IPS DF 4.7 (cell line): ENCODE measurements at regions not wholly inside any gene's neighbourhood (a gene's known extent, or its start where the extent isn't known, plus 50 kb on each side); places are given as distances from the start of the nearest gene placed in this dataset.
"Not testable (repeated sequence)": the region's sequence is repeated elsewhere in the genome, so short reads cannot be mapped to it uniquely, and the experiment has no call there.

ENCODE experiments used
- DNase-seq: peaks from one replicate; pipeline ENCODE4 v3.0.0-alpha.2; 2013; ENCODE audit warnings: low spot score; ENCODE audit errors: extremely low read depth

DNA sequence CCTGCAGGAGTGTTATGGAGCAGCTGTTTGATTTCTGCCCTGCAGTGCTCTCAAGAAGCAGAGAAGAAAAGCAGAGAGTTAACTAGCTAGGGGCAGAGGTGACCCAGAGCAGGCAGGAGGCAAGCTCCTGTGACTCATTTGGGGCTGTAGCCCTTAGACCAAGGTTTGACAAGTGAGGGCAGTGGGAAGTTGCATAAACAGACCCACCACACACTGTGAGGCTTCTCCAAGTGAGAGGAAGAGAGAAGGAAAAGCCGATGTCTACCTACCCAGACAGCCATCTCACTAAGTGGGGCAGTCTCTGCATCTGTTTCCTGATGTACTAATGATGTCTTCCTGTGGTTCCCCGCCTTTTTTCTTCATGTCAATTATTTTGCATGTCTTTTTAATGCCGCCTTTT, 159.9 kb upstream of the NR5A2 start:
- DNase-seq = no peak

DNA sequence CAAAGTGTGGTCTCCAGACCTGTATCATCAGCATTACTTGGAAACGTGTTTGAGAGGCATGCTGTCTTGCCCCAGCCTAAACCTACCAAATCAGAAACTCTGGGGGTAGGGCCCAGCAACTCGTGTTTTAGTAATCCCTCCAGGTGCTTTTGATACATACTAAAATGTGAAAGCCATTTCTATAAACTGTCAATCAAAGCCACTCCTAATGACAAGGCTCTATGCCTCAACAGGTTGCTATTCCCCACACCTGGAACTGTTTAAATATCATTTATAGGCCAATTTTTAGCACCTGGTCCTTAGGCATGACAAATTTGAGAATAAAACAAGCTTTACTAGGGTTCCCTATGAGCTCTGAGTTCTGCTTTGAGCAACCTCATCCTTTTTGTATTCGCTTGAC, 158.7 kb upstream of the NR5A2 start:
- DNase-seq = no peak

DNA sequence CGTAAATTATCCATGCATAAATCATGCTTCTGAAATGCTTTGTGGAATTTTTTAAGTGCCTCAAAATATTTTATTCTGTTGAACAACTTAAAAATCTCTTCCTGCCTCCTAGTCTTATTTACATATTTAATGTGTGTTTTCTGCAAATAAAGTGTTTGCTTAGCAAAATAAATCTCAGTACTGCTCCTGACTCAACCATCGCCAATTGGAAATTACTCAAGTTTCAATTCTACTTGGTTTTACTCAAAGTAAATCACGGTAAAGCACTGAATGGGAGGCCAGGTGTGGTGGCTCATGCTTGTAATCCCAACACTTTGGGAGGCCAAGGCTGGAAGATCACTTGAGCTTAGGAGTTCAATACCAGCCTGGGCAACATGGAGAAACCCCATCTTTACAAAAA, 152.2 kb upstream of the NR5A2 start:
- DNase-seq = no peak

DNA sequence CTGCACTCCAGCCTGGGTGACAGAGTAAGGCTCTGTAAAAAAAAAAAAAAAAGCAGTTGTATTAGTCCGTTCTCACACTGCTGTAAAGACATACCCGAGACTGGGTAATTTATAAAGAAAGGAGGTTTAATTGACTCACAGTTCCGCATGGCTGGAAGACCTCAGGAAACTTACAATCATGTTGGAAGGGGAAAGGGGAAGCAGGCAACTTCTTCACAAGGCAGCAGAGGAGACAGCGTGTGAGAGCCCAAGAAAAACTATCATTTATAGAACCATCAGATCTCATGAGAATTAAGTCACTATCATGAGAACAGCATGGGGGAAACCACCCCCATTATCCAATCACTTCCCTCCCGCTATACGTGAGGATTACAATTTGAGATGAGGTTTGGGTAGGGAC, 151.7 kb upstream of the NR5A2 start:
- DNase-seq = no peak

DNA sequence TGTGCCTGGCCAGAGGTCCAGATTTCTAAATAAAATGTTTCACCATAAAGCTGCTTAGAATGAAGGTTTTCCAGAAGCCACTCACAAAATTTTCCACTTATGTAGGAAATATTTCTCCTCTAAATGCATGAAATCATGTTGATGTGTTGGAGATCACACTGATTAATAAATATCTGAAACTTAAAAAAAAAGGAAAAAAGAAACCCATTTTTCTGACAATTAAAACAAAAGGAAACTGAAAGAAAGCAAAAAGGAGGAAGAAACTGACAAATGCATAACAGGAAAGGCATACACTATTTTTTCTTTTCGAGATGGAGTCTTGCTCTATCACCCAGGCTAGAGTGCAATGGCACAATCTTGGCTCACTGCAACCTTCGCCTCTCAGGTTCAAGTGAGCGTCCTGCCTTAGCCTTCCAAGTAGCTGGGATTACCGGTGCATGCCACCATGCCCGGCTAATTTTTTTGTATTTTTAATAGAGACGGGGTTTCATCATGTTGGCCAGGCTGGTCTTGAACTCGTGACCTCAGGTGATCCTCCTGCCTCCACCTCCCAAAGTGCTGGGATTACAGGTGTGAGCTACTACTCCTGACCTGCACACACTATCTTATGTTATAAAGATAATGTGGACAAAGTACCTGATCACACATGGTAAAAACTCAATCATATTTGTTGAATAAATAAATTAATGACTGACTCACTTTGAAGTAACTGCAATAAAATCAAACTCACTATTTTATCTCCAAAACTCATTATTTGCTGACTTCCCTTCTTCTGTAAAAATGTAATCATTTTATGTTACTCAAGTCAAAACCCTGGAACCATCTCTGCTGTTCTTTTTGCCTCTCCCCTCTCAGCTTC, 149.8 kb upstream of the NR5A2 start:
- no peak for DNase-seq

DNA sequence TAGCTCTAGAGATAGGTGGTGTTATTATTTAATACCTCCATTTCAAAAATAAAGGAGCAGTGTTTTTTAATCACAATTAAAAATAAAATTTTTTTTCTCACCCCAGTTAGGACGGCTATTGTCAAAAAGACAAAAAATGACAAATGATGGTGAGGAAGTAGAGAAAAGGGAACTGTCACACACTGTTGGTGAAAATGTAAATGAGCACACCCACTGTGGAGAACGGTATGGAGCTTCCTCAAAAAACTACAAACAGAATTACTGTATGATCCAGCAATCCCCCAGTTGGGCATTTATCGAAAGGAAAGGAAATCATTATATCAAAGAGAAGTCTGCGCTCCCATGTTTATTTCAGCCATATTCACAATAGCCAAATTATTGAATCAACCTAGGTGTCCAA, 148.7 kb upstream of the NR5A2 start:
- no peak for DNase-seq

DNA sequence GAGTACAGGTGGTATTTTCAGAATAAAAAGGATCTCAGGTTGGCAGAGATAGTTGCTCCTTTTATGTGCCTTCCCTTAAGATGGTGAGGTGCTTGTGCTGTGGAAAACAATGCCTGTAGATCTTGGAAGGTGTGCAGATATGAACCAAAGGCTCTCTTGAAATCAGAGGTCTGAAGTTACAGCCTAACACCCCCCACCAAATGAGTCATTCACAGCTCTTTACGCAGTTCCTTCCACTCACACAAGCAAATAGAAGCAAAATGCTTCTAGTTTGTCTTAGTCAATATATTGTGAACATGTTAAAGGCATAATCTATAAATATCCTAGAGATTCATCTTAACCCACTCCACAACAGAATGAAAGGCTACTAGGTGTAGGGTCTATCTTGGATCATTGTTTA, 128.9 kb upstream of the NR5A2 start:
- no peak for DNase-seq

DNA sequence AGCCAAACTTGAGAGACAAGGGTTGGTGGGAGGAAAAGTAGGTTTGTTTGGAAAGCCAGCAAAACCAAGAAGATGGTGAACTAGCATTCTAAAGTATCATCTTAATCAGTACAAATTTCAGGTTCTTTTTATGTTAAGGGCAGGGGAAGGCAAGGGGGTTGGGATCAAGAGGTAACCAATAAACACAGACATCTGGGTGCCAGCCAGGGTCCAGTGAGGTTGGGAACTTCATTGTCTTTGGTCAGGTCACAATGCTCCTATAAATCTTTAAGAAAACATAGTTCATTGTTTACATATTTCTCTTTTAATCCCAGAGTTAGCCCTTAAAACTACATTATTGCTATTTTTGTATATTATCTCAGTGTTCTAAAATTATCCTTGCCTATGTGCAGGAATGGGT, 126.2 kb upstream of the NR5A2 start:
- DNase-seq = no peak

DNA sequence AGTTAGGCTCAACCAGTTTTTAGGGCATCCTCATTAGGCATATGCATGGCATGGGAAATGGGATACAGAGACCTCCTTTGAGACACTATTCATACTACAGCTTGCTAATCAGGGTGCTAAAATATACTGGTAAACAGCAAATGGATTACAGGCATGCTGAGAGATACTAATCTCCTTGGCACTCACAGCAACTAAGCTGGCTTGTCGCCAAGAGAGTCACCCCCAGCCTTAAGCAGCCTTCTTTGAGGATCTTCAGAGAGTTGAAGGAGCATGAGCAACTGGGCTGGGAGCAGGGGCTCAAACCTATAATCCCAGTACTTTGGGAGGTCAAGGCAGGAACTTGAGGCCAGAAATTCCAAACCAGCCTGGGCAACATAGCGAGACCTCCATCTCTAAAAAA, 120.1 kb upstream of the NR5A2 start:
- DNase-seq = no peak

DNA sequence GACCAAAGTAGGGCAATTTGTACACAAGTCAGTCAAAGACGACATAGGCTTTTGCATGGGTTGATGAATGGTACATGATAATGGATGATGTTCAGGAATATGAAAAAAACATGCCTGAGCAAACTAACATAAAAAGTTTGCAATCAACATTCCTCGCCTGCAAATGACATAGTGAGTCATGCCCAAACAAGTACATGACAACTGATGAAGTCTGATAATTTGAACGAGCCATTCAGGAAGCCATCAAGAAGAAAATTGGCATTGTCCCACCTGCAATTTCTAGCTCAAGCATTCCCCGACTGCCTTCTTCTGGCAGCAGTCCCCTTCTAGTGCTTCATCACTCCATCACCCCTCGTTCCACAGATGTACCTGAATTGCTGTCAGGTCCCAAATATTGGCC, 118.4 kb upstream of the NR5A2 start:
- DNase-seq = no peak

DNA sequence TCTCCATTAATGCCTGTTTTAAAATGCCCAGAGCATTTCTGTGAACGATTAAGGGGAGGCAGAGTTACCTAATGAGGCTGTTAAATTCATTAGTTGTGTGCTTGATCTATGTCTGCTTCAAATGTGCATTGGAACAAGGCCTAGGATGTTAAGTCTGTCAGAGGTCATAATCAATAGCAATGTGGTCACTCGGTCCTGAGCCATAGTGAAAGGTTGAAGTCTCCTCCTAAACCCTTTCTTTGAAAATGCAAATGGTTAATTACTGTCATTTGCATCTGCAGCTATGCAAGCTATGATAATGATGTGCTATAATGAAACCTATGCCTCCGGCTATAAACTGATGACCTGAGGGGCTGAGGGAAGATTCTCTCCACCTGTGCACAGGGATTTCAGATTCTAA, 114.2 kb upstream of the NR5A2 start:
- DNase-seq = no peak

DNA sequence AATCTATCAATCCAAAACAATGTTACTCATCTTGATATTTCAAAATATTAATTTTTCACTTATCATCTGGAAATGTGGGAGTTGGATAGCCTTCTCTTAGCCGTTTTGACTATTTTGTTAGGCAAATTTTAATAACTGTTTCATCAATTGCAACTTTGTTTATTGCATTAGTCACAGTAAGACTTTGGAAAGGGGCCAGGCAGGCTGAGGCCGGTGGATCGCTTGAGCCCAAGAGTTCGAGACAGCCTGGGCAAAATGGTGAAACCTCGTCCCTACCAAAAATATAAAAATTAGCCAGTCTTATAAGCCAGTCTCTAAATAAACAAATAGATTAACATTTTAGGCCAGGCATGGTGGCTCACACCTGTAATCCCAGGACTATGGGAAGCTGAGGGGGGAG, 113.0 kb upstream of the NR5A2 start:
- no peak for DNase-seq

DNA sequence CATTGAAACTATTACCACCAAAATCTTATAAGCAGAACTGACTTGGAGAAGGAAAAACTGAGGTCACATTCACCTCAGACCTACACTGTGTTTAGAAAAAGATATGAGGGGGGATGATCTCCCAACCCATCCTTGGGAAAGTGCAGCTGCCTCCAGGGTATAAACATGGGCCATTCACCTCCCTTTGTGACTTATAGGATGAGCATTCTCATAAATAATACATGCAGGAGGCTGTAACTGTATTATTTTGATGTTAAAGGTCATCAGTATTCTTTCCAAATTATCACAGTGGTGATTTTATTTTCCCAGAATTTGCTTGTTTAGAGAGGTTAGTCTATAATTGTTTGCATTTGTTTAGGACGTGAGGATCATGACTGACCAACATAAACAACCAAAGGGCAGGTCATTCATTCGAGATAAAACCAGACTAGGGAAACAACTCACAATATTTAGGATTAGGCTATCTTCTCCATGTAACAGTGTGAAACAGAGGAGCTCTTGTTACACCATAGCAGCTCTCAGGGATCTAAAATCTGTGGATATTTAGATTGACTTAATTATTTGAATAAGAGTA, 109.2 kb upstream of the NR5A2 start:
- no peak for DNase-seq

DNA sequence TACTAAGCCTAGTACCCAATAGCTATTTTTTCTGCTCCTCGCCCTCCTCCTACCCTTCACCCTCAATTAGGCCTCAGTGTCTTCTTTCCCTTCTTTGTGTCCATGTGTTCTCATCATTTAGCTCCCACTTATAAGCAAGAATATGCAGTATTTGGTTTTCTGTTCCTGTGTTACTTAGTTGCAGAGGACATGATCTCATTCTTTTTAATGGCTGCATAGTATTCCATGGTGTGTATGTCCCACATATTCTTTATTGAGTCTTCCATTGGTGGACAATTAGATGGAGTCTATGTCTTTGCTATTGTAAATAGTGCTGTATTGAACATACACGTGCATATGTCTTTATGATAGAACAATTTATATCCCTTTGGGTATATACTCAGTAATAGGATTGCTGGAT, 106.9 kb upstream of the NR5A2 start:
- DNase-seq = no peak

DNA sequence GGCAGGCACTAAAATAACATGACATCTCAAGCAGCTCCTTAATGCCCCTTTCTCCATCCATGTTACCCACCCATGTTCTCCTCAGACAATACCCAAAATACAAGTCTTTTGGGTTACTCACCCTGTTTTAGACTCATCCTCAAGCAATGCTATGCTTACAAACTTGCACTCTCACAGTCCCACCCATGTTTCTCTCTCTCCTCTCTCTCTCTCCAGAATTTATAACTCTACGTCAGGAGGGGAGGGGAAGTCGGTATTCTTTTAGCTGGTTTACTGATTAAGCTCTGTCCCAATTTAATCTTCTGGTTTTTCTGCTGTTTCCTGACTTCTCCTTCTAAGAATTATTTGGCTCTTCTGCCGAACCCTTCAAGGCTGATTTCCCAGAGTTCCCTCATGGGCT, 98.0 kb upstream of the NR5A2 start:
- DNase-seq = no peak

DNA sequence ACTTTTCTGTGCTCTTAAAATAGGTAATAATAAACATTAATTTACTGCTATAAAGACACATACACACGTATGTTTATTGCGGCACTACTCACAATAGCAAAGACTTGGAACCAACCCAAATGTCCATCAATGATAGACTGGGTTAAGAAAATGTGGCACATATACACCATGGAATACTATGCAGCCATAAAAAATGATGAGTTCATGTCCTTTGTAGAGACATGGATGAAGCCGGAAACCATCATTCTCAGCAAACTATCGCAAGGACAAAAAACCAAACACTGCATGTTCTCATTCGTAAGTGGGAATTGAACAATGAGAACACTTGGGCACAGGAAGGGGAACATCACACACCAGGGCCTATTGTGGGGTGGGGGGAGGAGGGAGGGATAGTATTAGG, 97.4 kb upstream of the NR5A2 start:
- not testable (repeated sequence) for DNase-seq

DNA sequence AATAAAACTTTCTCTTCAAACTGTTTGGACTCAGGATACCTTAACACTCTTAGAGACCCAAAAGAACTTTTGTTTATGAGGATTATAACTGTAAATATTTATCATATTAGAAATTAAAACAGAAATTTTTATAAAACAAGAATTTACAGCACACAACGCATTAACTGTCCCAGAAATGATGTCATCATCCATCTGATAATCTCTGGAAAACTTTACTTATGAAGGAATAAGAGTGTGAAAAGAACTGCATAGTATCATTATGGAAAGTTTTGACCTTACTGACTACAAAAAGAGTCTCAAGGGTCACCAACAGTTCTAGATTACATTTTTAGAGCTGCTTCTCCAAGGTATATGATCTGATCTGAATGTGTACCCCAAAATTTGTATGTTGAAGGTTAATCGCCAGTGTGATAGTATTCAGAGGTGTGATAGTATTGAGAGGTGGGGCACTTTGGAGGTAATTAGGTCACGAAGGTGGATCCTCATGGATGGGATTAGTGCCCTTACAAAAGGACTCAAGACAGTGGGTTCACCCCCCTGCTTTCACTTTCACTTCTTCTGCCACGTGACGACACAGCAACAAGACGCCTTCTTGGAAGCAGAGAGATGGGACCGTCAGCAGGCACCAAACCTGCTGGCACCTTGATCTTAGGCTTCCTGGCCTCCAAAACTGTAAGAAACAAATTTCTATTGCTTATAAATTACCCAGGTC, 95.7 kb upstream of the NR5A2 start:
- DNase-seq = no peak

DNA sequence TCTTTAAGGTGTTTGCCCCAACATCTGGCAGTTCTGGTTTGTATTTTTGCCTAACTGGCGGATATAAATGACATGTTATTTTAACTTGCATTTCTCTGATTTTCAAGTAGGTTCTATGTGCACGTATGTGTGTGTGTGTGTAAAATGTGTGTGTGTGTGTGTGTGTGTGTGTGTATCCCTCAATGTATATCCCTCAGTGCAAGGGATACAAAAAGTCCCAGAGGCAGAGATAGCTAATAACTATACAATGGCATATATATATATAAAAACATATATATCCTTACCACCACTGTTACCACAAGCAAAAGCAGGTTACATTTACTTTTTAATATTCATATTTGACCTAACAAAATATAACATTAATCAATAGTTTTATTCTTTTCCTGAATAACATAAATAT, 95.0 kb upstream of the NR5A2 start:
- no peak for DNase-seq

DNA sequence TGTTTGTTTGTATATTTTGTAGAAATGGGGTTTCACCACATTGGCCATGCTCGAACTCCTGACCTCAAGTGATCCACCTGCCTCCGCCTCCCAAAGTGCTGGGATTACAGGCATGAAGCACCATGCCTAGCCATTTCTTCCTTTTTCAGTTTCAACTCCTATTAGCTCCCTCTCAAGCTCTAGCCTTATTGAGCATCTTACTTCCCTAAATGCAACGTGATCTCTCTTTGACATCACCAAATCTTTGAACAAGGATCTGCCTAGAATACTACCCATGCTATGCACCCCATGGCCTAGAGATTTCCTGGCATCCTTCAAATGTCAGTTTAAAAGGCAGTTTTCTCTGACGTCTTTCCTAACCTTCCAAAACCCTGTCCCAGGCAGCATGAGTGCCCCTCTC, 91.1 kb upstream of the NR5A2 start:
- DNase-seq = no peak

DNA sequence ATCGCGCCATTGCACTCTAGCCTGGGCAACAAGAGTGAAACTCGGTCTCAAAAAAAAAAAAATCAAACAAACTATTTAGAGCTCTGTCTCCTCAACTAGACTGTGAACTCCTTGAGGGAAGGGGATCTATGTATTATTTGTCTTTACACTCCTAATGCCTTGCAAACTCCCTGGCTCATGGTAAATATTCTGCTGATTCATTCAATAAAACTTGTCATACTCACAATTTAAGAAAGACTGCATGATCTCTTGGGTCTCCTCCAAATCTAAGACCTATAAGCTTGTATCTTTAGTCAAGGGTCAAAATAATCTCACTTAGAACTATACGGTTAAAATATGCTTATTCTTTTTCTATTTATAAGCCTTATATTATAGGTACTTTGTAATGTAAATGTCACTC, 90.3 kb upstream of the NR5A2 start:
- DNase-seq = no peak

DNA sequence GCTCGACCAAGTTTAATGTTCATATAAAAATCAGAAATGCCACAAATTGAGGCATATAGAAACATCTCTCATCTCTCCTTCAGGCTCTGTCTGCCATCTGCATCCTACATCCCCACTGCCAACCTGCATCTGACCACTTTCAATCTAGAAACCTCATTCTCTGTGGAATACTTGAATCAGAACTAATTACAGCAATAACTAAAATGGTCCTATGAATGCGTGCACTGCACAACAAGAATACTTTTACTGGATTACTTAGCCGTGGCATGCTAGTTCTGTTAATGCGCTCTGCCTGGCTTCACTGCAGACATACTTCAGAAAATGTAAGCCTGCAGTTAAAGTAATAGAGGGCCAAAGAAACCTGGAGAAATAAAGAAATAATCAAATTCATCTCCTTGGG, 89.8 kb upstream of the NR5A2 start:
- DNase-seq = no peak

DNA sequence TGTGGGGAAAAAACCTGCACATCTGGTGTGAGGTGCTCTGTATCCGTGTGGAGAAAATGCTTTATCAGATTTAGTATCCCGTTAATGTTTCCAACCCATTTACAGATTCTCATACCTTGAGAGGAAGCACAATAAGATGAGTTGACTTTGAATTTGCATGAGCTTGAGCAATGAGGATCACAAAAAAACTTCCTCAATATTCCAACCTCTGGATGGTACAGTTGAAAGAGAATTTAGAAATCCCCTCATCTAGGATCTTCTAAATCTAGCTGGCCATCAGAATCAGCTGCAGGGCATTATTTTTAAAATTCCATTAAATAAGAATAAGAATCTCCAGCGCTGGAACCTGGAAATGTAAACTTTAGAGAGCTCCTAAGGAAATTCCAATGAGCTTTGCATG, 82.5 kb upstream of the NR5A2 start:
- no peak for DNase-seq

DNA sequence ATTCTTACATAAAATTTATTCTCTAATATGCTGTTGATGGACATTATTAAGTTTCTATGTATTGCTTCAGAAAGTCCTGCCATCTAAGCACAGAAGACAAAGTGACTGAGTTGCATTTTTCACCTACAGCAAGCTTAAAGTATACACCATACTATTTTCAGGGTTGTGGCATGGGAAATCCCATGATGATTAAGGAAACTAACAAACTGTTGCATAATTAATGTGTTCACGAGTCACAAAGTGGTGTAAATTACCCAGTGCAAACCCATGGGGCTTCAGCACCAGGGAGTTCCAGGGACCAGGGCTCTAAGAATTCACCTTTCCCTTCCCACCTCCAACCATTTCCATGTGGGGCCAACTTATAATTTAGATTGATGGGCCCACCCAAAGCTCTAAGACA, 81.9 kb upstream of the NR5A2 start:
- DNase-seq = no peak
